ENCODE measurements at regions not wholly inside any gene's neighbourhood (a gene's known extent, or its start where the extent isn't known, plus 50 kb on each side); places are given as distances from the start of the nearest gene placed in this dataset.

- no peak for DNase-seq (ENCODE audit: low spot score)
- in situ Hi-C loops (cut with HindIII; ENCODE audit: low sequenced_read_pairs), result no loop called here
Observed at GRCh38 chr10:2957785-2958184, 109.6 kb upstream of the PFKP start.

DNA sequence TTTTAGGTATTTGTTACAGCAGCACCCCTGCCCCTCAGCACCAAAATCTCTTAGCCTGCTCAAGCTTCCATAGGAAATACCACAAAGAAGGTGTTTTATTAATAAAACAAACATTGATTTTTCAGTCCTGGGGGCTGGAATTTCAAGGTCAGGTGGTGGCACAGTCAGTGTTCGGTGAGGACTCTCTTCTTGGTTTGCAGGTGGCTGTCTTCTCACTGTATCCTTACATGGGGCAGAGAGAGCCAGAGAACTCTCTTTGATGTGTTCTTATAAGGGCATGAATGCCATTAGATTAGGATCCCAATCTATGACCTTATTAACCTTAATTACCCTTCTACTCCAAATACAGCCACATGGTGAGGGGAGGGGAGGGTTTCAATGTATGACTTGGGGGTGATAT, 112.3 kb upstream of the PFKP start:
- in situ Hi-C loops (cut with HindIII; ENCODE audit: low sequenced_read_pairs), result no loop called here
- DNase-seq (ENCODE audit: low spot score), result no peak

- in situ Hi-C loops (cut with HindIII; ENCODE audit: low sequenced_read_pairs), result no loop called here
- no peak for DNase-seq (ENCODE audit: low spot score)
Observed at GRCh38 chr10:2953495-2953894, 113.9 kb upstream of the PFKP start.

GRCh38 chr10:2951235-2951835, 116.0 kb upstream of the PFKP start:
- in situ Hi-C loops (cut with HindIII; ENCODE audit: low sequenced_read_pairs), result no loop called here
- no peak for DNase-seq (ENCODE audit: low spot score)

- DNase-seq (ENCODE audit: low spot score), result no peak
- in situ Hi-C loops (cut with HindIII; ENCODE audit: low sequenced_read_pairs), result no loop called here
Observed at GRCh38 chr10:2950546-2950945, 116.8 kb upstream of the PFKP start.

DNA sequence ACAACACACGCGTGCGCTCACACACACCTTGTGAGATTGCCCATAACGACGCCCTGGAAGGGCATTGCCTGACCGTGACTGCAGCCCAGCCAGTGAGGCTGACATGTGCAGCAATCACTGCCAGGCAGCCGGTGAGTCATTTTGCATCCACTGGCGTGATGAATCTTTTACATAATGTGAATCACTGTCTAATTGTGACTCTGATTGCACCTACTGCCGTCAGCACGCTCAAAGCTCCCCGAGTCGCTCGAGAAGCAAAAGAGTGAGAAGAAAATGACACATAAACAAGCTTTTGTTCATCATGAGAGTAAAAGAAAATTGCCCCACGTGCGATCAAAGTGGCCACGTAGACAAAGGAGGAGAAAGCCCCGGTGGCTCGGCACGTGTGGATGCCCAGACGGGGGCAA, 117.4 kb upstream of the PFKP start:
- DNase-seq (ENCODE audit: low spot score), result no peak
- in situ Hi-C loops (cut with HindIII; ENCODE audit: low sequenced_read_pairs), result no loop called here

- no peak for DNase-seq (ENCODE audit: low spot score)
- in situ Hi-C loops (cut with HindIII; ENCODE audit: low sequenced_read_pairs), result no loop called here
Observed at GRCh38 chr10:2949221-2949947, 118.0 kb upstream of the PFKP start.

GRCh38 chr10:2948127-2948854, 119.1 kb upstream of the PFKP start:
- in situ Hi-C loops (cut with HindIII; ENCODE audit: low sequenced_read_pairs), result no loop called here
- no peak for DNase-seq (ENCODE audit: low spot score)

GRCh38 chr10:2944788-2945187, 122.6 kb upstream of the PFKP start:
- no peak for DNase-seq (ENCODE audit: low spot score)
- in situ Hi-C loops (cut with HindIII; ENCODE audit: low sequenced_read_pairs), result no loop called here

- no peak for DNase-seq (ENCODE audit: low spot score)
- in situ Hi-C loops (cut with HindIII; ENCODE audit: low sequenced_read_pairs), result no loop called here
Observed at GRCh38 chr10:2943932-2944614, 123.3 kb upstream of the PFKP start.

DNA sequence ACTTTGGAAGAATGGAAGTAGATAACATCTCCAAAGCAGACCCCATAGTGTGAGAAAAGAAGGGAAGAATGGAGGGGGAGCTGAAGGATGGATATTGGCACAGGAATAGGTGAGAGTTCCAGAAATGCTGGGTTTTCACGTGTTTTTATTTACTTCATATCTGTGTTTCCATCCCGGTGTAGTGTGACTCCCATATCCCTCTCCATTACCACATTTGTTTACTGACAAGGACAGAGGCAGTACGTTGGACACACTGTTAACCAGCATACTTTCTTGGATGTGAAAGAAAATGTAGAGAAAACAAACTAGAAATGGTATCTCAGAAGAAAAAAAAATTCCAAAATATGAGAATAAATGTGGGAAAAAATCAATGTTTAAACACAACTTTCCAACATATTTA, 124.4 kb upstream of the PFKP start:
- in situ Hi-C loops (cut with HindIII; ENCODE audit: low sequenced_read_pairs), result no loop called here
- no peak for DNase-seq (ENCODE audit: low spot score)

DNA sequence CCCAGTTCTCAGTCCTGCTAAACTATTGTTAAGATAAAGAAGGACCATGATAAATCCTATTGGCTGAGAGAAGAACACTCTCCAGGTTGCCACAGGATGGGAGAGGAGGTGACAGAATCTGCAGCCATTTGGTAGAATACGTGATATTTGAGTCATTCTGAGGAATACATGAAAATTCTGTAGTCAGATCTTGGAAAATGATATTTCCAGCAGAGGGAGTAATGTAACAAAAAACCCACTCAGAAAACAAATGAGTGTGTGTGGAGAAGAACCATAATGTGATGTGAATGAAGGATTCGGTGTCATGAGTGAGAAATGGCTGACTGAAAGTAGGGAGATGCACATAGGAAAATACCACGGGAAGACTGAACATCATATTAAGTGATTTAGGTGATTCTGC, 128.5 kb upstream of the PFKP start:
- DNase-seq (ENCODE audit: low spot score), result no peak
- in situ Hi-C loops (cut with HindIII; ENCODE audit: low sequenced_read_pairs), result no loop called here

DNA sequence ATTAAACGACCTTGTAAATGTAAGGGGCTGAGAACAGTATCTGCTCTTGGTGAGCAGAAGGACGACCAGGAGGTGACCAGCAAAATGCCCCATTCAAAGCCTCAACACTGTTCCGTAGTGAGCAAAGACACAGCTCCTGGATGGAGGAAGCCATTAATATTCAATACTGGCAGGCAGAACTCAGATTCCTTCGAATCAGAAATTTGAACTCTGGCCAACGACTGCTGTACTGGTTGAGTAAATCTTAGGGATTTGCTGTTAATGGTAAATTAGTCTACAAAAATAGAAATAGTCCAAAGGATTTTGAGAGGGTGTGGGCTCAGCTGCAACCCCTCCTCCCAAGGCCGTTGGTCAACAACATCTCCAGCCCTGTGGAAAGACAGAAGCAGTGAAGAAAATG, 130.5 kb upstream of the PFKP start:
- DNase-seq (ENCODE audit: low spot score), result no peak
- in situ Hi-C loops (cut with HindIII; ENCODE audit: low sequenced_read_pairs), result no loop called here

DNA sequence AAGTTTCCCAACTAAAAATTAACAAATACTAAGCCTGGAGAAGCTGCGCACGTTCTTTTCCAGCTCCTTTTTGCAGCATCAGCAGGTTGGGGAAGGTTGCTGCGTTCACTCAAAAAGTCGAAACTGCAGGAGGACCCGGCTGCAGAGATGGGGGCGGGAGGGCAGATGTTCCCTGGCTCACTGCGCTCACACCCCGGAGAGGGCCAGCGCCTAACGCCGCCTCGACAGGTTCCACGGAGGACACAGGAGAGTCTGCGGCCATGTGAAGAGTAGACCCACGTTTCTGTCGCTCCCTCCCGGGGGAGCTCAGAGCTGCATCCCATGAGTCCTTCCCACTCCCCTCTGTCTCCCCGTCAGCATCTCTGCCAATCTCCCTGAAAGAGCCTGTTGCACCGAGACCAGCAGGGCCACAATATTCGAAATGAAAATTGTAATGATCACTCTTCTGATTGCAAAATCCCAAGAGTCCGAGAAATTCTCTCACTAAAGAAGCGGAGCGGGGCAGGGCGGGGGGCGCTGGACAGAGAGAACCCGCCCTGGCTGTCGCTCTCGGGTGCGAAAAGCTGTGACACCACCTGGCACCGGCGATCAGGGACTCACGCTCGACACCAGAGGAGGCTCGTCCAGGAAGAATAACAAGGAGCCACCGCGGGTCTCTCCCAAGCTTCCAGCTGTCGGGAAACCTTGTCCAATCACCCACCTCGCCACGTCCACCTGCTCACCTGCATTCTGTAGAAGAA, 131.5 kb upstream of the PFKP start:
- in situ Hi-C loops (cut with HindIII; ENCODE audit: low sequenced_read_pairs), result no loop called here
- no peak for DNase-seq (ENCODE audit: low spot score)

DNA sequence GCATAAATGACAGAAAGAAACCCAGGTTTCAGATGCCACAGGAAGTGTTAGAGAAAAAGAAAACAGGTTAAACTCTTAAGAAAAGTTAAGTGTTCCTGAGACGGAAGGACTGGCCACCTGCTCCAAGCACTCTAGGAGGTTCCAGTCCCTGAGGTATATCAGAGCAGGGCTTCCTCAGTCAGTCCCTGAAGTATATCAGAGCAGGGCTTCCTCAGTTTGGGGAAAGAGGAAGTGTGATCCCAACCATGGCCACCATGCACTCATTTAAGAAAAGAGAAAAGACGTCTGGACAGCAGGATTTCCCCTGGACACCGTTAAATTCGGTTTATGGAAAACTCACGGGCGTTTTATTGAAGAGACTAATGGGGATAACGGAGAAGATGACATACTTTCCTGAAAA, 133.4 kb upstream of the PFKP start:
- no peak for DNase-seq (ENCODE audit: low spot score)
- in situ Hi-C loops (cut with HindIII; ENCODE audit: low sequenced_read_pairs), result no loop called here

GRCh38 chr10:2933519-2933918, 133.8 kb upstream of the PFKP start:
- no peak for DNase-seq (ENCODE audit: low spot score)
- in situ Hi-C loops (cut with HindIII; ENCODE audit: low sequenced_read_pairs), result no loop called here

- in situ Hi-C loops (cut with HindIII; ENCODE audit: low sequenced_read_pairs), result no loop called here
Observed at GRCh38 chr10:2933071-2933470, 134.3 kb upstream of the PFKP start.

DNA sequence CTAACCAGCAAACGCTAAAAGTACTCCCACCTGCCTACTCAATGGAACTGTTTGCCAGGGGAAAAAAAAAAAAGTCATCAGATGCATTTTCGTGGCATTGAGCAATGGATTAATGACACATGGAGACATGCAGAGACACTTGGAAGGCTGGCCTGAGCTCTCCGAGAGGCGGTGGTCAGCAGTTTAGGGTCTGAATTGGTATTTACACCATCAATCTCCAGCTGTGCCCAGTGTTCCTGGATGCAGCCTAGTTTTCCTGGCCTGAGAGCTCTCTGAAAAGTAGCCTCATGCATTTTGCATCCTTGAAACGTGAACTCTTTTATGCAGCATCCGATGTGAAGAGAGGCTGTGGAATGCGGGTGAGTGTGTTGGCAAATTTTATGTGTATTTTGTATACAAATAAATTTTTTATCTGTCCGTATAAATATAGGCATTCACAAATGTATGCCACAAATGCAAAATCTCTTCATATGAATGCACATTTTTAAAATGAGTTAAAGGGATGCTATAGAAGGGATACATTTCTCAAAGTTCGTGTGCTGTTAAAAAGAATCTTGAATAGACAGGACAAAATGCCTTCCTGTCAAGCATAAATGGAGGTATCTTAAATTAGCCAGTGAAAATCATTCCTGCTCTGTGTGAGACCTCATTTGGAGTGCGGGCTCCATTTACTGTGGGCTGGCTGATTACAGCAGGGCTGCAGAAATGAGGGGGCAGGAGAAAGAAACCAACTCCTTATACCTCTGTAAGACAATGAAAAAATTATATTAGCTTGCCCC, 137.7 kb upstream of the PFKP start:
- in situ Hi-C loops (cut with HindIII; ENCODE audit: low sequenced_read_pairs), result no loop called here
- DNase-seq (ENCODE audit: low spot score), result no peak

More at GRCh38 chr10:2933071-2933470, 134.3 kb upstream of the PFKP start:
- DNase-seq (ENCODE audit: low spot score), result peak; percentile 98

Measured in G401 (cell line).